ENCODE measurements at regions not wholly inside any gene's neighbourhood (a gene's known extent, or its start where the extent isn't known, plus 50 kb on each side); places are given as distances from the start of the nearest gene placed in this dataset.

GRCh38 chr4:100268789-100269188 is 78.5 kb upstream of the DDIT4L start:
- DNase-seq (ENCODE audit: extremely low spot score), result no peak
- TF ChIP-seq, protein P1, sequence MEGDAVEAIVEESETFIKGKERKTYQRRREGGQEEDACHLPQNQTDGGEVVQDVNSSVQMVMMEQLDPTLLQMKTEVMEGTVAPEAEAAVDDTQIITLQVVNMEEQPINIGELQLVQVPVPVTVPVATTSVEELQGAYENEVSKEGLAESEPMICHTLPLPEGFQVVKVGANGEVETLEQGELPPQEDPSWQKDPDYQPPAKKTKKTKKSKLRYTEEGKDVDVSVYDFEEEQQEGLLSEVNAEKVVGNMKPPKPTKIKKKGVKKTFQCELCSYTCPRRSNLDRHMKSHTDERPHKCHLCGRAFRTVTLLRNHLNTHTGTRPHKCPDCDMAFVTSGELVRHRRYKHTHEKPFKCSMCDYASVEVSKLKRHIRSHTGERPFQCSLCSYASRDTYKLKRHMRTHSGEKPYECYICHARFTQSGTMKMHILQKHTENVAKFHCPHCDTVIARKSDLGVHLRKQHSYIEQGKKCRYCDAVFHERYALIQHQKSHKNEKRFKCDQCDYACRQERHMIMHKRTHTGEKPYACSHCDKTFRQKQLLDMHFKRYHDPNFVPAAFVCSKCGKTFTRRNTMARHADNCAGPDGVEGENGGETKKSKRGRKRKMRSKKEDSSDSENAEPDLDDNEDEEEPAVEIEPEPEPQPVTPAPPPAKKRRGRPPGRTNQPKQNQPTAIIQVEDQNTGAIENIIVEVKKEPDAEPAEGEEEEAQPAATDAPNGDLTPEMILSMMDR (IDR thresholded peaks at IDR 0.05; ENCODE audit: control extremely low read depth, extremely low read depth, low read depth, missing control alignments), result no peak
- CTCF ChIA-PET, result interaction anchor here (1.0 to 2.2 kb wide), 3 partner anchors 13 to 18 kb away, joined by 3 to 4 read pairs (median 4); no protein-coding TSS in a partner anchor
- POLR2A ChIA-PET, result no interaction called here

DNA sequence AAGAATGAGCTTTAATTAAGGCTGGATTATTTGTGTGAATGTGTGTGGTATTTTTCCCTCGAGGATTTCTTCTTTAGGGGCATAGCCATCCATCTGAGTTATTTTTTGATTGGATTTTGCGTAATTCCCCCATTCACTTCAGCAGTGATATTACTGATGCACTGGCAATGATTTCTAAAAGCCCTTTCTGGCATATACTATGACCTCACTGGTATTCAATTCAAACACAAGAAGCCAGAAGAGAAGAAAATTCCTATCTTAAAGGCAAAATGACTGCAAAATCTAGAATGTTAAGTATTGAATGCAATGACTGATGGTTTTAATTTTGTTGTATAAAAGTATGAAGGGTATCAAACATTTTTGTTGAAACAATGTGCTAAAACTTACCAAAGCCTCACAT is 71.1 kb upstream of the DDIT4L start:
- TF ChIP-seq, protein P1 (IDR thresholded peaks at IDR 0.05; ENCODE audit: control extremely low read depth, extremely low read depth, low read depth, missing control alignments), result no peak
- POLR2A ChIA-PET, result no interaction called here
- CTCF ChIA-PET, result no interaction called here
- DNase-seq (ENCODE audit: extremely low spot score), result no peak

GRCh38 chr4:100258675-100259074 is 68.4 kb upstream of the DDIT4L start:
- POLR2A ChIA-PET, result no interaction called here
- CTCF ChIA-PET, result no interaction called here
- TF ChIP-seq, protein P1 (IDR thresholded peaks at IDR 0.05; ENCODE audit: control extremely low read depth, extremely low read depth, low read depth, missing control alignments), result no peak
- no peak for DNase-seq (ENCODE audit: extremely low spot score)

DNA sequence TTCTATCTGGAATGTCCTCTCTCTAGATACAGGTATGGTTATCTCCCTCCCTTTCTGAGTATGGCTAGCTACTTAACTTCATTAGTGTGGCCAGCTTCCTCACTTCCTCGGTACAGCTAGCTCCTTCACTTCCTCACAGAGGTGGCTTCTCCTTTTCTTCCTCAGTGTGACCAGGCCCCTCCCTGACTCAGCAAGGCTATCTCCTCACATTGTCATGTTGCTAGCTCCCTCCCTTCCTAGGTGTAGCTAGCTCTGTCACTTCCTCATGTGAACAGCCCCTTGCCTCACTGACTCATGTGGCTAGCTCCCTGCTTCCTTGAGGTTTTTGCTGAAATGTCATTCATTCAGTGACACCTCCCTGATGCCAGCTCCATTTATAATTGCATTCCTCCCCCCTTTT is 67.3 kb upstream of the DDIT4L start:
- TF ChIP-seq, protein P1 (IDR thresholded peaks at IDR 0.05; ENCODE audit: control extremely low read depth, extremely low read depth, low read depth, missing control alignments), result no peak
- ChIA-PET CTCF (interaction anchor here (1.0 kb wide), 1 partner anchor 36 kb away, joined by 3 read pairs; no protein-coding TSS in a partner anchor), POLR2A (no interaction called here)
- no peak for DNase-seq (ENCODE audit: extremely low spot score)

GRCh38 chr4:100254237-100254636 is 64.0 kb upstream of the DDIT4L start:
- TF ChIP-seq, protein P1 (IDR thresholded peaks at IDR 0.05; ENCODE audit: control extremely low read depth, extremely low read depth, low read depth, missing control alignments), result no peak
- CTCF ChIA-PET, result interaction anchor here (0.9 kb wide), 1 partner anchor 162 kb away, joined by 3 read pairs; no protein-coding TSS in a partner anchor
- POLR2A ChIA-PET, result no interaction called here
- DNase-seq (ENCODE audit: extremely low spot score), result no peak

DNA sequence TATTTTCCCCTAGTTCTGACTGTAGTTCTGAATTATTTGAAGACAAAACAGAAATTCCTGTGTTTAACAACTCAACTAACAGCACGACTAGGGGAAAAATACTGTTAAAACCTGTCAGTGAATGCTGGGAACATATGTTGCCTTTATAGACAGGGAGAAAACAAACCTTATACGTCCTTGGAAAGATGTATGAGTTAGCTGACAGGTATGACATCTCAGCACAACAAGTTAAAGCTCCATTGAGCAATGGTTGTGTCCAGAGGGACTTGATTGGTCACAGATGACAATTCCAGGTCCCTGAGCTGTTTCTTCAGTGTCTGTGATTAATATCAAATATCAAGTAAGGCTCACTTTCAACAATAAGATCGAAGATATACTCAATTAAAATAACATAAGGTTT is 58.2 kb upstream of the DDIT4L start:
- ChIA-PET CTCF (interaction anchor here (0.9 to 1.2 kb wide), 3 partner anchors 8 to 152 kb away, joined by 3 to 4 read pairs (median 3); no protein-coding TSS in a partner anchor), POLR2A (no interaction called here)
- no peak for DNase-seq (ENCODE audit: extremely low spot score)
- TF ChIP-seq, protein P1 (IDR thresholded peaks at IDR 0.05; ENCODE audit: control extremely low read depth, extremely low read depth, low read depth, missing control alignments), result no peak

- ChIA-PET CTCF (no interaction called here), POLR2A (no interaction called here)
- no peak for DNase-seq (ENCODE audit: extremely low spot score)
- TF ChIP-seq, protein P1 (IDR thresholded peaks at IDR 0.05; ENCODE audit: control extremely low read depth, extremely low read depth, low read depth, missing control alignments), result no peak
Observed at GRCh38 chr4:100246697-100247096, 56.4 kb upstream of the DDIT4L start.

Measured in GM10248 (cell line).